B cell (primary cell): ENCODE measurements at regions not wholly inside any gene's neighbourhood (a gene's known extent, or its start where the extent isn't known, plus 50 kb on each side); places are given as distances from the start of the nearest gene placed in this dataset.

Experiments
- ATAC-seq: fragments of 200-7000 bp; cut with Tn5 transposase; one replicate; pipeline ENCODE4 v1.10.0; 2021; ENCODE audit warnings: low read depth, mild to moderate bottlenecking, moderate number of reproducible peaks, moderate library complexity
- CTCF ChIA-PET: fragments of 350-600 bp; sonication (Branson Sonifier 250); formaldehyde crosslinking; loops from one replicate; lab custom pipeline; 2021; ENCODE audit warnings: antibody characterized with exemption, inconsistent platforms; lab: Charles Lee
- POLR2A ChIA-PET: fragments of 350-600 bp; sonication (Branson Sonifier 250); formaldehyde crosslinking; loops from one replicate; lab custom pipeline; 2021; ENCODE audit warnings: antibody characterized with exemption; lab: Charles Lee
- DNase-seq: peaks from one replicate; pipeline ENCODE4 v3.0.0; 2013
- H2AFZ ChIP-seq: 2 replicates; pipeline ENCODE4 v1.6.1; 2012; ENCODE audit warnings: mild to moderate bottlenecking, low read depth, low read length; ENCODE audit not compliant: insufficient read depth, poor library complexity, severe bottlenecking
- H3K27ac ChIP-seq, 2 donors: 1 replicate in 1 of 2; 2 replicates in 1 of 2; pipeline ENCODE4 v1.5.1; 2012 to 2013; ENCODE audit warnings: low read length in 2 of 2, mild to moderate bottlenecking in 2 of 2, moderate library complexity in 1 of 2
- H3K27me3 ChIP-seq, 4 experiments: fragments of 200-600 bp in 1 of 4; sonication (generic) in 1 of 4; replicated peaks in 1 of 4; 1 replicate in 2 of 4; 2 replicates in 2 of 4; pipeline versions ENCODE4 v1.6.1 to v1.7.0; 2013 to 2016; ENCODE audit warnings: low read length in 3 of 4, mild to moderate bottlenecking in 2 of 4, mixed read lengths in 1 of 4, moderate library complexity in 1 of 4; ENCODE audit not compliant: insufficient read depth in 4 of 4, control insufficient read depth in 3 of 4; ENCODE audit errors: control extremely low read depth in 1 of 4
- H3K36me3 ChIP-seq, 2 experiments: replicated peaks in 1 of 2; 1 replicate in 1 of 2; 2 replicates in 1 of 2; pipeline versions ENCODE4 v1.6.1 to v1.7.1; 2013; ENCODE audit warnings: low read length in 1 of 2; ENCODE audit not compliant: insufficient read depth in 2 of 2, control insufficient read depth in 1 of 2; ENCODE audit errors: control extremely low read depth in 1 of 2, extremely low read depth in 1 of 2
- H3K4me1 ChIP-seq, 2 donors: fragments of 200-600 bp in 1 of 2; sonication (generic) in 1 of 2; 1 replicate in 1 of 2; 2 replicates in 1 of 2; pipeline versions ENCODE4 v1.5.1 to v1.6.1; 2013 to 2017; ENCODE audit warnings: low read length in 2 of 2; ENCODE audit not compliant: control insufficient read depth in 2 of 2, insufficient read depth in 2 of 2
- H3K4me2 ChIP-seq: replicated peaks from 2 replicates; pipeline ENCODE3; 2012; ENCODE audit warnings: mild to moderate bottlenecking, low read depth, low read length; ENCODE audit not compliant: poor library complexity, severe bottlenecking
- H3K4me3 ChIP-seq, 5 experiments: fragments of 200-600 bp in 1 of 5; sonication (generic) in 1 of 5; 1 replicate in 3 of 5; 2 replicates in 2 of 5; pipeline versions ENCODE4 v1.5.1 to v1.7.0; 2011 to 2016; ENCODE audit warnings: low read length in 4 of 5, mild to moderate bottlenecking in 4 of 5, low read depth in 2 of 5, control low read depth in 1 of 5, moderate library complexity in 1 of 5; ENCODE audit not compliant: insufficient read depth in 1 of 5; ENCODE audit errors: control extremely low read depth in 1 of 5, extremely low read depth in 1 of 5
- H3K79me2 ChIP-seq: fragments of 200-600 bp; sonication (generic); one replicate; pipeline ENCODE4 v1.6.0; 2016; ENCODE audit warnings: low read length; ENCODE audit not compliant: control insufficient read depth, insufficient read depth
- H3K9ac ChIP-seq: fragments of 200-600 bp; sonication (generic); 2 replicates; pipeline ENCODE4 v1.6.1; 2017; ENCODE audit warnings: mild to moderate bottlenecking, low read length, moderate library complexity
- H3K9me3 ChIP-seq, 3 donors: one replicate each; pipeline versions ENCODE4 v1.6.1 to v1.7.1; 2013; ENCODE audit warnings: low read length in 2 of 3; ENCODE audit not compliant: control insufficient read depth in 2 of 3, insufficient read depth in 1 of 3; ENCODE audit errors: control extremely low read depth in 1 of 3
- H4K20me1 ChIP-seq: 2 replicates; pipeline ENCODE4 v1.6.0; 2012; ENCODE audit warnings: mild to moderate bottlenecking, low read length; ENCODE audit not compliant: insufficient read depth, control insufficient read depth, poor library complexity, severe bottlenecking
- H3K27ac Mint-ChIP-seq: one replicate; pipeline ENCODE4 v1.8.0; 2021; ENCODE audit warnings: mixed read lengths
- H3K27me3 Mint-ChIP-seq: one replicate; pipeline ENCODE4 v1.8.0; 2021; ENCODE audit warnings: mixed read lengths
- H3K4me1 Mint-ChIP-seq: one replicate; pipeline ENCODE4 v1.8.0; 2021; ENCODE audit warnings: mixed read lengths
- H3K4me3 Mint-ChIP-seq: one replicate; pipeline ENCODE4 v1.8.0; 2021; ENCODE audit warnings: mixed read lengths
- H3K9me3 Mint-ChIP-seq: one replicate; pipeline ENCODE4 v1.8.0; 2022; ENCODE audit warnings: mixed read lengths; ENCODE audit not compliant: insufficient read depth
- CTCF ChIP-seq: fragments of 200-600 bp; IDR thresholded peaks from one replicate; pipeline ENCODE4 v1.8.0; 2022; ENCODE audit warnings: antibody characterized with exemption, mild to moderate bottlenecking
- EZH2 ChIP-seq: IDR thresholded peaks from 2 replicates; pipeline ENCODE4 v1.6.1; 2012; ENCODE audit warnings: borderline replicate concordance, low read depth, mild to moderate bottlenecking, moderate library complexity, low read length; ENCODE audit not compliant: insufficient read depth, poor library complexity, severe bottlenecking
- WGBS: methylation state at CpG from one replicate; pipeline ENCODE4 v1.1.5; 2013; ENCODE audit warnings: missing lambda C conversion rate; ENCODE audit not compliant: insufficient coverage; 5-methylcytosine and 5-hydroxymethylcytosine counted together
- intact Hi-C: fragments of 100-400 bp; cut with micrococcal nuclease; formaldehyde crosslinking; loops from one replicate; pipeline ENCODE4 v1.10.0; 2022

DNA sequence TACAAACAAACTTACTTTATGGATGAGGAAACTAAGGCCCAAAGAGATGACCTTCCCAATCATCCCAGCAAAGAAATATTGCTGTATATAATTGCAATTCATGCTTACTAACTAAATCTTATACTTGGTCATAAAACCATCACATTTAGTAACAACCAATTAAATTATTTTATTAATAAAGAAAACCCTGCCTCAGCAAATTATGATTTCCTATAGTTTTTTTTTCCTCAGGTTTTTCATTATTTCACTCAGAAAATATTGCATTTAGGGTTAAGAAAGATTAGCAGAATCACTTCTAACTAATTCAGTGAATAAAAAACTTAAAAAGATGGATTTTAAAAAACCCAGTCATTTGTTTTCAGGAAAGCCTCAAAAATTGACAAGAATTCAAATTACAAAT lies 86.5 kb upstream of the GADL1 start:
- H3K27me3 Mint-ChIP-seq: peaks cover 8% of the 10 kb centered on the region
- H3K4me1 Mint-ChIP-seq: peaks cover 5% of the 10 kb centered on the region
- H3K27ac Mint-ChIP-seq: no peak overlapping the region
- POLR2A ChIA-PET: no interaction called here
- Histone ChIP-seq H3K79me2 (no peaks in the 10 kb centered on the region), H2AFZ (no peak overlapping the region), H3K4me1 (no peaks in the 10 kb centered on the region), H3K9me3 (no peaks in the 10 kb centered on the region), H4K20me1 (no peaks in the 10 kb centered on the region), H3K9ac (no peak overlapping the region), H3K36me3 (no peaks in the 10 kb centered on the region), H3K4me3 (no peak overlapping the region), H3K4me2 (no peak overlapping the region), H3K27ac (no peak overlapping the region), H3K27me3 (no peaks in the 10 kb centered on the region)
- intact Hi-C loops: no loop called here
- no peaks in the 10 kb centered on the region for H3K9me3 Mint-ChIP-seq
- no peak overlapping the region for H3K4me3 Mint-ChIP-seq
- CTCF ChIA-PET: no interaction called here
- TF ChIP-seq EZH2 (no peak), CTCF (no peak)
- ATAC-seq: no peak
- DNase-seq: no peak

GRCh38 chr3:30982416-30983075 lies 88.1 kb upstream of the GADL1 start:
- Histone ChIP-seq H4K20me1 (no peaks in the 10 kb centered on the region), H3K4me3 (no peak overlapping the region), H3K36me3 (no peaks in the 10 kb centered on the region), H3K4me1 (no peaks in the 10 kb centered on the region), H3K4me2 (no peak overlapping the region), H2AFZ (no peak overlapping the region), H3K9me3 (no peaks in the 10 kb centered on the region), H3K79me2 (no peaks in the 10 kb centered on the region), H3K27me3 (no peaks in the 10 kb centered on the region), H3K9ac (no peak overlapping the region), H3K27ac (no peak overlapping the region)
- peaks cover 5% of the 10 kb centered on the region for H3K4me1 Mint-ChIP-seq
- no peaks in the 10 kb centered on the region for H3K9me3 Mint-ChIP-seq
- peaks cover 8% of the 10 kb centered on the region for H3K27me3 Mint-ChIP-seq
- no peak for ATAC-seq
- H3K27ac Mint-ChIP-seq: no peak overlapping the region
- no peak for DNase-seq
- 91% methylated on average over 3 of the region's 3 CpGs for WGBS
- CTCF ChIA-PET: no interaction called here
- intact Hi-C loops: no loop called here
- POLR2A ChIA-PET: no interaction called here
- H3K4me3 Mint-ChIP-seq: no peak overlapping the region
- TF ChIP-seq CTCF (no peak), EZH2 (no peak)
